NCI-H2107 treated with DMSO at 0.1 percent for 48 hours (cell line): ENCODE measurements at regions not wholly inside any gene's neighbourhood (a gene's known extent, or its start where the extent isn't known, plus 50 kb on each side); places are given as distances from the start of the nearest gene placed in this dataset.
"Not testable (repeated sequence)": the region's sequence is repeated elsewhere in the genome, so short reads cannot be mapped to it uniquely, and the experiment has no call there.

Experiments
- DNase-seq: peaks from one replicate; lab custom pipeline; 2025; ENCODE audit not compliant: unreplicated experiment; lab: John Stamatoyannopoulos, UW

DNA sequence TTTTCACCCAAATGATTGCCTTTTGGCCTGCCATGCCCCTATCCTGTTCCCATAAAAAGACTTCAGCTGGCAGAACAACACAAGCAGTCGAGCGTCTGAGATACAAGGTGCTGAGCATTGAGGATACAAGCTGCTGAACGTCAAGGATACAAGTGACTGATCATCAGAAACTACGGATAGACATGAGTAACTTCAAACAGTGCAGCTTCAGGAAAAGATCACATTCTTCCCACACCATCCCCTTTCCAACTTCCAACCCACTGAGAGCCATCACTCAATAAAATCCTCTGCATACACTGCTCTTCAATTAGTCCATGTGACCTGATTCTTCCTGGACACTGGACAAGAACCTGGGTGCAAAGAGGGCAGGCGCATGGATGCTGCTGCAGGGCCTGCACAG lies 1198.9 kb downstream of the ROBO2 start:
- DNase-seq: no peak

DNA sequence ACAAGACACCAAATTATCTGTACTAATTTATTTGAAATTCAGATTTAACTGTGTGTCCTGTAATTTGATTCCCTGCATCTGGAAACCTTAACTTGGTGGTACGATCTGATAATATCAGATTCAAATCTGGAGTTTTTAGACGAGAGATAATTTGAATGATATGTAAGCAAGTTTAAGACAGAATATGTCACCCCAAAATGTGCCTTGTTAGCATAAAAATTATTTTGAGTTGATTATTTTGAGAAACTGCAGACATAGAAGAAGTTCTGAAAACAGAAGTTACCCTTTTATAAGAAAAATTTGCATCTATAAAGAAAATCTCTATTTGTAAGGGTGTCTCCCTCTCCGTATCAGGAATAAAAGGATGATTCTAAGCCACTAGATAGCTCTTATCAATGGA lies 1202.8 kb downstream of the ROBO2 start:
- no peak for DNase-seq

DNA sequence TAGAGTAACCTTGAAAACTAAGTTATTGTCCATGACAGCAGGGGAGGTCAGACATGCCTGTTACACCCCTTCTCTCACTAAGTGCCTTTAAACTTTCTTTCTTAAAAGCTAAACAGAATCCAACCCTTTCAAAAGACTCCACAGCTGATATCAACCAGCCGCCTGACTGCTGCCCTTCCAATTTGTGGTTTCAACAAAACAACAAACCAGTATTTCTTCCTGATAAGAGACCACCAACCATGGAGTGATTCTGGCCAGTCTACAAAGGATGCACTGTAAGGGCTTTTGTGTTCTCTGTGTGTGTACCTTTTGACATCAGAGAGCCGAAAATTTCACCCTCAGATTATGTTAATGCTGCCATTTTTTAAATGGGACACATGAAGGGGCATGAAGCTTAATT lies 1204.2 kb downstream of the ROBO2 start:
- no peak for DNase-seq

DNA sequence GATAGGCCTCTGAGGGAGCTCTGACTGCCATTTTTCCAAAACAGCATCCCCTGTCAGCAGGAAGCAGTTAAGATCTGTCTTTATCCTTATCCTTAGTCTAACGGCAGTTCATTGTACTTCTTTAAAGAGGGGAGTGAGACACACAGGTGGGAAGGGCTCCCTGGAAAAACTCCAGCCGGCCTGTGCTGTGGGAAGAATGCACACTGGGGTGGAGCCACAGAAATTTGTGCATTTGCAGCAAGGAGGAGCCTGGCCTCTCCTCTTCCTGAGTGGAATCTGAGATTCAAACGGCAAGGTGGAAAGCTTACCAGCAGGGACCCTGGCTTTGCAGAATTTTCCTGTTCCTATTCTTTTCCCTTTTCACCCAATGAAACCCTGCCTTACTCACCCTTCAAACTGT lies 1209.4 kb downstream of the ROBO2 start:
- no peak for DNase-seq

DNA sequence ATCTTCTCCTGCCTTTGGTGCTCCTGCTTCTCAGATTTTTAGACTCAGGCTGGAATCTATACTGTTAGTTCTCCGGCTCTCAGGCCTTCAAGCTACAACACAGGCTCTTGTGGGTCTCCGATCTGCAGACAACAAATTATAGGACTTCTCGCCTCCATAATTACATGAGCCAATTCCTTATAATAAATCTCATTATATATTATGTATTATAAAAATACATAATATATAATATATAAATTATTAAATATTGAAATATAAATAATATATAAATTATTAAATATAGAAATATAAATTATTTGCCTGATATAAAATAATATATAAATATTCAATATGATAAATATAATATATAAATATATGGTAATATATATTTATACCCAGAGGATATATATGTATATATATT lies 1214.0 kb downstream of the ROBO2 start:
- DNase-seq: no peak

DNA sequence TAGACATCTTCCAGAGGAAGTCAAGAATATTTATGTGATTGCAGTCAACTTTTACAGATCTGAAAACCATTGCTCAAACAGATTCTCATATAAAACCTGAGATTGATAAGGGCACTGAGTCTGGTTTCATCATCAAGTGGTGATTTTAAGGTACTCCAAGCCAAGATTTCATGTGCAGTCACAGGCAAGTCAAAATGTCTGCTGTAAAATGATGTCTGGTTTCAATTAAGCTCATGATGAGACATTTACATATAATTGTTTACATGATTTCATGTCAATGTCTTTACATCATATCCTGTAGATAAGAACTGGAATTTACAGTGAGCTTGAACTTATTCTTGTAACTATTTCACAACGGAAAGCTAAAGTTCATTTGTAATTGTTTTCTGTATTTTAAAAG lies 1215.5 kb downstream of the ROBO2 start:
- DNase-seq: no peak

DNA sequence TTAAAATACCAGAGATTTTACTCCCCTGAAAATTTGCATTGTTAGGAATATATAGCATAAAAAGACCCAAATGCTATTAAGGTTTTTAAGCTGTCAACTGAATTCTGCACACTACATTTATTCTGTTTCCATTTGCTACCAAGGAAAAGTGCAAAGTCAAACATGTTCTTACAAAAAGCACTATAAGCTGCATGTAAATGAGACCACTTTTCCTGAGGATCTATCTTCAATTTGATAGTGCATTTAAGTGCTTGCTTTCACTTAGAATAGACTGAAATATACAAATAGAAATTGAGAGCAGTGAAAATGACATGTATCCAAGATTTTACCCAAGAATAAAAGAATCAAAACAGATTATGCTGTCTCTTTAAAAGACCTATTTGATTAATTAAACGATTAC lies 1216.2 kb downstream of the ROBO2 start:
- DNase-seq: no peak

DNA sequence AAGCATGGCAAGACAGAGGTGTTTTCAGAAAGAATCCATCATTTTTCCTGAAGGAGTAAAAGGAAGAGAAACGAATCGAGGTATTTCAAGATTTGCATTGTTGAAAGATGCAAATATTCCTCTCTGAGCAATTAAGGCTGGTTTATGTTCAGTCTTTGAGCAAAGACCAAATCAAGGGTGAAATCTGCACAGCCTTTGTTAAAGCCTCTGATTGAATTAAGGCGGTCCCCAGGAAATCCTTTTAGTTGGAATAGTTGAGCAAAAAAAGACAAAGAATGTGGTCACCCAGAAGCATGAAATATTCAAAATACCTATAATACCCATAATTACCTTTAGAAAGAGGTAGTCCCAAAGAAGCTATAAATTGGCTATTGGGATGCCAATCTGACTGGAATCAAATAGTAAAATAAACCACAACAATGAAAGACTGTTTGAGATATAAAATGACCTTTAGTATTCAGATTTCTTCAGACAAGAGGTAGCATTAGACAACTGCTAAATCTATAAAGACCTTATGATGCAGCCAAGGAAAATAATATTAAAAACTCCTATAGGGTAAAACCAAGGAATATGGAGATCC lies 1218.1 kb downstream of the ROBO2 start:
- DNase-seq: no peak

DNA sequence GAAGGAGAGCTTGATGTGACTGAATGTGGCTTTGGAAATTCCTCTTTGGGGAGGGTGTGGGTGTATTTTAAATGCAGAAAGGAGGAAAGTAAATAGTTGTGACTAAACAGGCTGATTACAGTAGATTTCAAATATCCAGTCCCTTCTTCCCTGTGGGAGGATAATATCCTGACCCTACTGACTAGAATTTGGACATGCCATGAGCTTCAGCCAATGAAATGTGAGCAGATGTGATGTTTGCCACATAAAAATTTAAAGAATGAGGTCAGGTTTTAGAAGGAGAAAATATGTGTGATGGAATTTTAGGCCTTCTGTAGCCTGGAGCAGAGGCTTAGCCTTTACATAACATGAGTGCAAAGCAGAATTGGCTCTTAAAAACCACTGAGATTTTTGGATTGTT lies 1218.9 kb downstream of the ROBO2 start:
- no peak for DNase-seq

DNA sequence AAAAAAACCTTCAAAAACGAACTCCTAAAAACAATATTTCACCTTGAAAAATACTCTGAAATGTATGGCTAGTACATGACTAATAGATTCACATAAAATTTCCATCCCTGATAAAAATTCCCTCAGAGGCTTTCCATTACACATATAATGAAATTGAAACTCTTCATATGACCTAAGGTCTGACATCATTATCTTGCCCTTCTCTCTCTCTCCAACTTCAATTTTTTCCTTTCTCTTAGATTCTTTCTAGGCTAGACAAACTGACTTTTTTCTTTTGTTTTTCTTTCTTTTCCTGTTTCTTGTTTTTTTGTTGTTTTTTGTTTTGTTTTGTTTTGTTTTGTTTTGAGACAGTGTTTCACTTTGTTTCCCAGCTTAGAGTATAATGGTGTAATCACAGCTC lies 1220.5 kb downstream of the ROBO2 start:
- DNase-seq: no peak

DNA sequence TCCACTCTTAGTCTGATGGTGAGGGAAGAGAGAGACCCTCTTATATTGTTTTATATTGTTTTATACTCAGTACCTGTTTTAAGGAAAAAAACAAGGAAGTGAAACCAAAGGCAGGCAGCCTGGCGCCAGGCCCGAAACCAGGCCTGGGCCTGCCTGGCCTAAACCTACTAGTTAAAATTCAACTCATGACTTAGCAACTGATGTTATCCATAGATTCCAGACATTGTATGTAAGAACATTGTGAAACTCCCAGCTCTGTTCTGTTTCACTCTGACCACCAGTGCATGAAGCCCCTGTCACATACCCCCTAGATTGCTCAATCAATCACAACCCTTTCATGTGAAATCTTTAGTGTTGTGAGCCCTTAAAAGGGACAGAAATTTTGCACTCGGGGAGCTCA lies 1226.7 kb downstream of the ROBO2 start:
- not testable (repeated sequence) for DNase-seq

DNA sequence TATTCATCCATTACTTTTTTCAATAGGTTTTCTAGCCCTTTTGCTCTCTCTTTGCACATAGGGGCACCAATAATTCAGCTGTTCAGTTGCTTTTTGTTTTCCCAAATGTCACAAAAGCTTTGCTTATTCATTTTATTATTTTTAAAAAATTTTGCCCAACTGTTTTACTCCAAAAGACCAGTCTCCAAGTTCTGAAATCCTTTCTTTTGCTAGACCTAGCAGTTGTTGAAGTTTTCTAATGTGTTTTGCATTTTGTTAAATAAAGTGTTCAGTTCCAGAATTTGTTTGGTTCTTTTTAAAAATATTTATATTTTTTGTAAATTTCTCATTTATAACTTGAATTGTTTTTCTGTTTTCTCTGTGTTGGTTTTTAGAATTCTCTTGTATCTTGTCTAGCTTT lies 1227.3 kb downstream of the ROBO2 start:
- DNase-seq: no peak

DNA sequence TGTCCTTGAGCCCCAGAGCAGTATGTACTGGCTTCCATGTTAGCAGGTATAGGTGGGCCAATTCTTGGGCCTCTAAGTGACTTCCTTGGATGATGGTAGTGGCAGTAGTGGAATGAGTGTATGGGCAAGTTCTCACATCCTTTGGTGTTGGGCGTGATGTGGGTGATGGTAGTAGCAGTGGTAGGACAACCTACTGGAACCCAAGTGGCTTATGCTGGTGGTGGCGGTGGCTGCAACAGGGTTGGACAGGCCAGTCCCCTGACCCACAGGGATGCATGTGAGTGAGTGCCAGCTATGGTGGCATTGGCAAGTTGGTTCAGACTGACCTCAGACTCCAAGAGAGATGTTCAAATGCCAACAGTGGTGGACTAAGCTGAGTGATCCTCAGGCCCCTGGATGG lies 1228.2 kb downstream of the ROBO2 start:
- no peak for DNase-seq

DNA sequence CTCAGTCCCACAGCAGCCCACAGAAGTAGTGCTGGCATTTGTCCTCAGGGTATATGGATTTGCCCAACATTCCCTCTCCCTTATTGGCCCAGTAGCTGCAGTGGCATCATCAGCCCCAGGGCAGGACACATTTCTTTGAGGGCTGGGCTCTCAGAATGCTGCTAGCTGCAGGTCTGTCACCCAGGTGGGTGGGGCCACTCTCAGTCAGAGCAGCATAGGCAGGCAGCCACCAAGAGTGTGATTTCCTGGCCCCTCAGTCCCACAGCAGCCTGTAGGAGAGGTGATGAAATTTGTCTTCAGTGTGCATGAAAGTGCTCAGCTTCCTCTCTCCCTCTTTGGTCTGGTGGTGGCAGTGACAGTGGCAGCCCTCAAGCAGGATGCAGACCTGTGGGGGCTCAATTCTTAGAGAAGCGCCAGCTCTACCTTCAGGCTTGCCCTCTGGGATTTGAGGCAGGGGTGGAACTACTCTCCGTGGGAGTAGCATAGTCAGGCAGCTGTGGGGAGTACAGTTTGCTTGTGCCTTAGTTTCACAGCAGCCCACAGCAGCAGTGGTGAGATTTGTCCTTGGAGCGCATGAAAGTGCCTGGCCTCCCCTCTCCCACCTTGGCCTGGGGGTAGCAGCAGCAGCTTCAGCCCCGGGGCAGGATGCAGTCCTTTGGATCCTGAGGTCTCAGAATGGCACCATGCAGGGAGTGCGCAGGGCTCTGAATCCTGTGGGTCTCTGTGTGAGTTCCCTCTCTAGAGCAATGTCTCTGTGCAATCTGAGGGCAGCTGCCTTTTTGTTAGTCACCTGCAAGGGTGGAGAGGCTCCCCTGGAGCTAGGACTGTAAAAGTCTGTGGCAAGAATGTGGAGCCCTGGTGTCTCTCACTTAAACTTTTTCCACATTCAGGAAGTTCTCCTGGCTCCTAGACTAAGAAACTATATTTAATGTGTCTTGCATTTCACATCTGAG lies 1229.1 kb downstream of the ROBO2 start:
- DNase-seq: no peak

DNA sequence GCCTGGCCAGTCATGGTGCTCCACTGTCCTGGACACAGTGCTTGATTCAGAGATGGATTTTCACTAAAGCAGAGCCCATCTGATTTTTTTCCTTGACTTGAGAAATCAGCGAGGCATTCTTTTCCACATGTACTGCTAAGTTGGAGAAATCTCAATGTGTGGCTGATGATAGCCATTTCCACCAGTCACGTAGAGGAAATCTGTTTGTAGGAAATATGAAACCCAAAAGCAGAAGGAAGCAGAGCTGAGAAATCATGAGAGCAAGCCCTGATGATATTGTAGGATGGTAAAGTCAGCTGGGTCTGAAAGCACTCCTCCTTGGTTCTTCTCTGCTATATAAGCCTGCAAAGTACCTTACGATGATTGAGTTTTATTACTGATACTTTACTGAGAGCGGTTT lies 1233.4 kb downstream of the ROBO2 start:
- no peak for DNase-seq

DNA sequence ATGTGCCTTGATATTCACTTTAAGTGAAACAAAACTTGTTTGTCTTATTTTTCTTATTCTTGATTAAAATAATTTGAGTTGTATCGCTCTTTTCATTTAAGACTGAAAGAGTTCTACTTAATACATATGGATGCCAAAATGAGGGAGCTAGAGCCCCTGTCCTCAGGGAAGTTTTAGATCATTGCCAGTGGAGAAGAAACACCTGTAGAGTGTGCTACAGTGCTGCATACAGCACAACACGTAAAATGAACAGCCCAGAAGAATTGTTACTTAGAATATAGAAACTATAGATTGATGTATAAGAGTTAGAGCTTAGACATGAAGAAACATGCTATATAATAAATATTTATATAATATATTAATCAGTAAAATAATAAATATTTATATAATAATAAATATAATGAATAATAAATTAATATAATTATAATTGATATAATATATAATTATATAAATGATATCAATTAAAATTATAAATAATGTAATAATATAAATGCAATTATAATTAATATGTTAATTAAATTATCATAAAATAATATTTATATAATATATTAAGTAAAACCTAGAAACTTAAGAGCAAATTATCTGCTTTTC lies 1234.7 kb downstream of the ROBO2 start:
- no peak for DNase-seq

DNA sequence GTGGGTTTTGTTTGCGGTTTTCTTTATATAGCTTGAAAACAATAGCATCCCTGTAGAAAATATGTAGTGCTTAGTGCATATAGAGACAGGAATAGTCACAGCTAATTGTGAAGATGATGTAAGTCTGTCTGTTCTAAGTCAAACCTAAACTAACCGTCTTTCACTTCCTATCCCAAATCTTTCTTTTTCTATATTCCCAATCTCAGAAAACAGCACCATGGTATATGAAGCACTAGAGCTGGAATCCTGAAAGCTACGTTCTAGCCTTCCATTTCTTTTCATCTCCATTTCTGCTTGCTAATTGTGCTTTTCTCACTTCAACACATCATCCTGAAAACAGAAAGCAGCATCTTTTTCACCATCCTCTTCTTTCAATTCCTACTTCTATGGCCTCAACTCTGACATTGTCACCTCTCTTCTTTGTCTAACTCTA lies 1235.5 kb downstream of the ROBO2 start:
- no peak for DNase-seq

DNA sequence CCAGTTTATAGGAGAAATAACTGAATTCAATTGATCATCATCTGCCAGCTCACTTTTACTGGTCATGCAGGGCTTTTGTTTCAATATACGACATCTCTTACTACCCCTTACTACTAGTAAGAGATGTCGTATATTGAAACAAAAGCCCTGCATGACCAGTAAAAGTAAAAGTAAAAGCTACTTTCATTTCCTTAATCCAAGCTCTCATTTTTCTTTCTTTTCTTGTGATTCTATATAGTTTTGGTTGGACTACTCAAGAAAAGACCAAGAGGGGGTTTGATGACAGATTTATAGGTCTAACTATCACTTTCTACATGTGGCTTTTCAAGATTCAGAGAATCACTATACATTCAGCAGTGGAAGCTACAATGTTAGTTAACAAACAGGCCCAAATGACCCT lies 1237.3 kb downstream of the ROBO2 start:
- no peak for DNase-seq

DNA sequence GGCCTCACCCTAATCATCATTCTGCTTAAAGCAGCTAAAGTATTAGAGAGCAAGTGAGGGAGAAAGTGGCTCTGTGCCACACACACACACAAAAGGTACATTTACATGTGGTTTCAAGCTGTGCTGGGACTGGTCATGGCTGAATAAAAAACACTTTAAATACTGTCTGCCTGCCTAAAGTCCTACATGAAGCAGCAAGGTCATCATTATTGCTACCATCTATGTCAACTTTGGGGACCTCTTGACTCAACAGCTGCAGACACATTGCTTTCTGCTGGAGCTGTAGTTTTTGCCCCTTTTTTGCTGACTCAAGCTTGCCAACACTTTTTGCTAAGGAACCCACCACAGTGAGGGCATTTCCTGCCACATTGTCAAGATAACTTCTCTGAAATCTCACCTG lies 1237.9 kb downstream of the ROBO2 start:
- DNase-seq: peak; percentile 58

DNA sequence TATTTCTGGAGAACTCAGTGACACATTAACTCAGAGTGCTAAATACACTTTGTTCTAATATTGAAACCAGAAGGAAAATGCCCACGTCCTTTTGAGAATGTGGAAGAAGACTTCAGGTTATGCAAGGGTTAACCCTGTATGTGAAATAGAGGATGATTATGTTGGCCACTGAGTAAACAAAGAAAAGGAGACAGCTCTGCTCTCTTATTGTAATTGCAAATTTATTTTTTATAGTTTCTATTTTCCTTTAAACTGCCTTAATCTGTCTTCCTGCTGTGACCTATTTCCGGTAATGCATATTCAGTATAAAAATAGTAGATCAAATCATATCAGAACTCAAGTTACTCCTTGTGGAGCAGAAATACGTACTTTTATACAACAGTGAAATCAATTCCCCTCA lies 1239.2 kb downstream of the ROBO2 start:
- no peak for DNase-seq

DNA sequence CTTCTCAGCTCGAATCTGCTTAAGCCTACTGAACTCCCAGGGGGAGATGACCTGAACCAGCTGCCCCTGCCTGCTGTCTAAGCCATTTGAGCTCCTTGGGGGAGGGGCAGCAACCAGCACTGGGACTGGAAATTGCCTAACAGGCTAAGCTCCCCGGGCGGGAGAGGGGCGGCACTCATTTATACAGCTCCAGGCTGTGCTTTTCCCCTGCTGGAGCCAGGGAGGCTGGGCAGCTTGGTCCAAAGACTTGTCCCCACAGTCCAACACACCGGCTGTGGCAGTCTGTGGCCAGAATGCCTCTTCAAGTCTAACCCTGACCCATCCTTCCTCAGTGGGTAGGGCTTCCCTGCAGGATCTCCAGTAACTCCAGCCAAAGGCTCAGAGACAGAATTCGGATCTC lies 1241.5 kb downstream of the ROBO2 start:
- DNase-seq: no peak

DNA sequence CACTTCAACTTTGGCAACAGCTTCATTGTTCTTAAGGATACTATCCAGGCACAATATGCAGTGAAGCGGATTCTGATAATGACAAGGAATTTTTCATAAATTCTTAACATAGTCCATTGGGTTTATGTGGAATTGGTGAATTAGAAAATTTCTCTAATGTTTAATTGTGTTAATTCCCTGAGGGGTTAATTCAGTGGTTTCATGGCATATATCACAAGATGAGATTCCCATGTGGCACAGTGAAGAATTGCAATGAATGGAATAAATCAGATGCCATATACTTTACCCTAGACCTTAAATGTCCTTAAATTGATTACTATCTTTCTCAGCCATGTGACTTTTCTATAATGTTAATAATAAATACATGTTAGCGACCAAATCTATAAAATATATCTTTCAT lies 1244.1 kb downstream of the ROBO2 start:
- DNase-seq: no peak
